ENCODE measurements at regions not wholly inside any gene's neighbourhood (a gene's known extent, or its start where the extent isn't known, plus 50 kb on each side); places are given as distances from the start of the nearest gene placed in this dataset.

DNA sequence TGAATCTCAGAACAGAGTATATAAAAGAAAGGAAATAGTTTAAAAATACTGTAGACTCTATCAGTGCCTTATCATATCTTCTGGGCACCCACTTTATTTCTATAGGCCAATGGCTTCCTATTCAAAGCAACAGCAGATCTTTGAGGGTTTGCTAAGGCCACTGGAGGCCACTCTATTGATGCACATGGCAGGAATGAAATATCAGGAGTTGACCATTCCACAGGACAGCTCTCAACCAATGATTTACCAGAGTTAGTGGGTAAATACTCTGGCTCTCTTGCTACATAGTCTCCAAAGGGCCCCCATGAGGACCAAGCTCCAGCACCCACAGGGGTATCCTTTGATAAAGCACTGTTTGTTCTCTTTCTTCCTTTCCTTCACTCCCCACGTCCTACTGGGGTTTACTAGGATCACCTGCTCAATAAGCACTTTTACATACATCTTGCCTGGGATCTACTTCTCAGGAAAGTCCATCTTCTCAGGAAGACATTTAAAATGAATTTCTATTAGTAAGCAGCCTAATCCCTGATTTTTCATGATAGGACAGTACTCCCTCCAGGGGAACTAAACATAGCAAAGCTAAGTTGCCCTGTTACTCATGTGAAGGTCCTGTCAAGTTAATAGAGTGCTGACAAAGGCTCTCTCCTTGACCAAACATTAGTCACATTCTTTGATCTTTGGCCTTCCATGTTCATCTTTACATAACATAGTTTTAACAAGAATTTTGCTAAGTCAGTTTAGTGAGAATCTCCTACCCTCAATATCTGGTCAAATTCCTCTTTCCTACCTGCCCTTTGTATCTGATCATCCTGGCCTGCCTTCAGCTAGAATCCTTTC is 459.7 kb downstream of the GRXCR1 start:
- no peak for DNase-seq

DNA sequence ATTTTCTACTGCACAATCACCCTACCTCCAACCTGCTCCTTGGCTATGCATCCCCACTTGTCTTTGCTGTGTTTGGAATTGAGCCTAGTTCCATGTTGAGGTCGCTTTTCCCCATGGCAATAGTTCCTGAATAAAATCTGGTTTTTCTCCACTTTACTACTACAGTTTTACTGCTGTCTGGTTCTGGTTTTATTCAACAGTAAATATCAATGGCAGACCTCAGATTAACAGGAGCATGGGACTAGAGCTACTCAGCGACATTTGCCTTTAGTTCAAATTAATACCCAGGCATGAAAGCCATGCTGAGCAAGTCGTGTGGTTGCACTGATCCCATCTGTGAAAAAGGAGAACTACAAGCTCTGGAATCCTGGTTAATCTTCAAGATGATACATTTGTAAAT is 460.3 kb downstream of the GRXCR1 start:
- DNase-seq: no peak

DNA sequence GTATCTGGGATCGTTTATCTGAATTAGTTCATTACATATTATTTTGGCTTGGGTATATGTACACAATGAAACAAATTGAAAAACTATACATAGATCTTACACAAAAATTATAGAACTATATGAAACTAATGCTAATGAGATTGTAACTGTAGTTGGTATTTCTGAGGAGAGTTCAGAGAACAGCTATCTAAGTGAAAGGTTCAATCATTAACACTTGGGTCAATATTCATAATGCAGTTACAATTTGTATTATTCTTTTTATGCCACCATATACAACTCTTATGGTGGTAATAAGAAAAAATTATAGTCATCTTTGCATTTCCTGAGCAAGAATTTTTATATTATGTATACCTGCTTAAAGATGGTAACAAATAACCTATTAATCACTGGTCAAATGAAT is 461.0 kb downstream of the GRXCR1 start:
- no peak for DNase-seq

DNA sequence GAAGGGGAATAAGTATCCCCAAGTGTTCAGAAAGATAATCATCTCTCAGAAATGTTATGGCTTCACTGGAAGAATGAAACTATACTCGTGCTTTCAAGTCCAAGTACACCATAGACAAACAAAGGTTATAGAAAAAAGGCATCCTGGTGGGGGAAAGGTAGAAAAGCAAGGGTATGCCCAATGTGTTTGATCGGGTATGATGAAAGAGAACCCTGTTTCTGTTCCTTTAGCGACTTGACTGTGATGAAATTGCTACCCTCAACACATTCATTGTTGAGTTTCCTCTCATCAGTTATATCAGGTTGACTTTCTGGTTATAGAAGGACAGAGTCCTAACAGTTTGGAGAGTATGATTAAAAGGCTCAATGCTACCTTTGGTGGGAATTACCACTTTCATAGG is 464.3 kb downstream of the GRXCR1 start:
- DNase-seq: no peak

DNA sequence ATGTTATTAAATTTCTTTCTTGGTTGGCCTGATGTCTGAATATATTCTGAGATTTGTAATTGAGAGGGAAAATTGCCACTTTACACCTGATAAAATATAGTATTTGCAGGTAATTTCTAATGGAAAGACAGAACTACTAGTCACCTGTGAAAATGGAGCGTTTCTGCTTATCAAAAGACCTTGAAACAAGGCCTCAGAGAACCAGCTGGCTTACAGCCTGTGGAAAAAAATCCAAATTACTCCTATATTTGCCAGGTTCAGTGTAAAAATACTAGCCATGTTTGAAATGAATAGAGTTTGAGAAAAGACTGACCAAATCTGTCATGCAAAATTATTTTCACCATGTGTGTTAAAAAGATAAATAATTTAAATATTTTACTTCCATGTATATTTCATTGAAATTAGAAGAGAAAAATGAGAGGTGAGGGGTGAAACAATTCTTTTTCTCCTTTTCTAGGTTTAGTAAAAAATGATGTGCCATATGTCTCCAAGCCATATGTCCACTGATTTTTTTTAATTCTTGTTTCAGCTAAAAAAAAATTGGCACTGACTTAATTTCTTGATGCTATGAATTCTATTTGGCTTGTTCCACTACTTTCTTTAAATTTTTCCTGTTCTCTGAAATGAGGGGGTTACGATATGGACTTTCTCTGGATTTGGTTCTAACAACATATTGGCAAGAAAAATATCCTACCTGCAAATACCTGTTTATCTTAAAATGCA is 464.9 kb downstream of the GRXCR1 start:
- no peak for DNase-seq

DNA sequence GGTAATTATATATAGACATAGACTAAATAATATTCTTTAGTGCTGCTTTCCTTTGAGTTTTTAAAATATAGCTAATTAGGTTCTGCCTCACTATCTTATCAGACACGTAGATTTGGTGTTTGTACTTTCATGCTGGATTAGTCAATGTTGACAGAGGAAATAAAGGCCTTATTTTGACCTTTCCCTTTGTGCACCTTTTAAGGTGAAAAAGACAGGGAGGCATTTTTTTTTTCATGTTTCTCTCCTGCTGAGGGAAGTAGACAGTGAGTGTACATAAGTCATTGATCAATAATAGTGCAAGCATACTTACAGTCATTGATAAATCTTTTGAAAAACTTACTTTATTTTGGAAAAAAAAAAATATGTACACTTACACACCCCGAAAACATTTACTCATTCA is 467.8 kb downstream of the GRXCR1 start:
- DNase-seq: no peak

DNA sequence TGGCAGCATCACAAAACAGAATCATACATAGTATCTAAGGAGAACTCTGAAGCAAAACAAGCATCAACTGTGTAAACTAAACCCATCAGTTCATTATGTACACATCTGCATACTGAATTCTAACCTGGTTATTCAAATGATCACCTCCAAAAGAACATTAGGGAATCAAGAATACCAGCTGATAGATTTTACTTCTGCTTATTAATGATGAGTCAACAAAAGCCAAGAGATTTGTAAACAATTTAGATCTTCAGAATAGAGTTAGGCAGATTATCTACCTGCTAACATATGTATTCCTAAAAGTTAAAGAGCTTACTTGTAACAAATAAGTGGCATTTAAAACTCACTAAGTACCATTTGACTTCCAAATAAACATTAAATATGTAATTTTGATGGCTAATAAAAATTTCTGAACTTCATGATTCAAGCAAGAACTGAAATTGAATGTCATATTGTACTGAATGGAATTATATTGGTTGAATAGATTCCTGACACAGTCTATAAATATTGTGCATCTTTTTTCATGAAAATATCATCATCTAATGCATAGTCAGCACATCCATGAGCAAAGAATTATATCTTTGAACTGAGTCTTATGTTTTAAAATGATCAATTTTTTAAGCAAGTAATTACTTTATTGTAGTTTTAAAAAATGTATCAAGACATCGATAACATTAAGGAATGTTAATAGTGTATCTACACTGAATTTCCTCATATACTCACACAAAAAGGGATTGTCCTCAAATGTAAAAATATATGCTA is 470.5 kb downstream of the GRXCR1 start:
- DNase-seq: no peak

DNA sequence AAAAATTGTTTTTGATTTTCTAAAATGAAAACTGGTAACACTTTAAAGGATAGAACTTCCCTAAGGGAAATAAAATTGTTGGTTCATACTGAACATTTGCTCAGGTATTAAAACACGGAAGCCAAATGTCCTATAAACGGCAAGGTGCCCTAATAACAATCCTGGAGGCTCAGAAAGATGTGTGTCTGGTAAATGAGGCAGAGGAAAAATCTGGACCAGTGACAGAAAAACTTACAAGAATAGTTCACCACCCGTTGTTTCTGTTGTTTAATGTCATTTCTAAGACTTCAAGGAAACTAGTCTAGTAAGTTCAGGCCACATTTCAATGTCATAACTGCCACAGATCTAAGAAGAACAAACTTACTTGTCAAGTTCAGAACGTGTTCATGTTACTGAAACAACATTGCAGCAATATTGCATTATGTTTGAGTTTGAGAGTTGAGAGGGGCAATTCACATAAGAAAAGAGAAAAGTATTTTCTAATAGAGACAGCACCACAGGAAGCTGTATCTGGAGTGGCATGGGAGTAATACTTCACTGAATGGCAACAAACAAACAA is 476.6 kb downstream of the GRXCR1 start:
- no peak for DNase-seq

DNA sequence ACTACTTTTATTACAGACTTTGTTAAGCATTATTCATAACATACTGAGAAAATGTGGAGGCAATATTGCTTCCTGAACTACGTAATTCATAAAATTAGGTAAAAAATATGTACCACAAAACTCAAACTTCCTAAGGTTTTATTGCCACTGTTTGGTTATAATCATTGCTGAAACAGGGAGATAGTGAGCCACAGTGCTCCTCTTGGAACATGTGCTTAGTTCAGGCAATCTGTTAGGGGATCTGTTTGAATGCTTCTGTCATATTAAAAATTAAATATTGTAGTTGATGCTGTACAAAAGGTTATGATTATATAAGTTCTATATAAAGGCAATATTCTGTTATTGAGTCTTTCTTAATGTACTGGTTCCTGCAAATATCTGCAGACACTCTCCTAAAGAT is 480.7 kb downstream of the GRXCR1 start:
- DNase-seq: no peak

DNA sequence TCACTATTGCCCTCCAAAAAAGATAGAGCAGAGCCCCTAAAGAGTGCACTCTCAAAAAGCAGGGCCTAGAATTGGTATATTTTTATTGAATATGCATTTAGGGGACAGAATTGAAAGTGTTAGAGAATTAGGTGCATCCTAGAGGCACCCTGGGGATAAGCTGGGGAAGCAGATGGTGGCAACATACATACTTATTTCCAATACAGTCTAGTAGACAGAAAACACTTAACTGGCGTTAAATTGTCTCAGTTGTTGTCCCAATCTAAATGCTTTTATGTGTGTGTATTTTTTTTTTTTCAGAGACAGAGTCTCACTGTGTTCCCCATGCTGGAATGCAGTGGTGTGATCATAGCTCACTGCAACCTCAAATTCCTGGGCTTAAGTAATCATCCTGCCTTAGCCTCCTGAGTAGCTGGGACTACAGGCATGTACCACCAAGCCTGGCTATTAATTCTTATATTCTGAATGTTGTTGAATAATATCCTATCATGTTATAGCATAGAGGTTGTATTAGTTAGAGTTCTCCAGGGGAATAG is 481.8 kb downstream of the GRXCR1 start:
- no peak for DNase-seq

DNA sequence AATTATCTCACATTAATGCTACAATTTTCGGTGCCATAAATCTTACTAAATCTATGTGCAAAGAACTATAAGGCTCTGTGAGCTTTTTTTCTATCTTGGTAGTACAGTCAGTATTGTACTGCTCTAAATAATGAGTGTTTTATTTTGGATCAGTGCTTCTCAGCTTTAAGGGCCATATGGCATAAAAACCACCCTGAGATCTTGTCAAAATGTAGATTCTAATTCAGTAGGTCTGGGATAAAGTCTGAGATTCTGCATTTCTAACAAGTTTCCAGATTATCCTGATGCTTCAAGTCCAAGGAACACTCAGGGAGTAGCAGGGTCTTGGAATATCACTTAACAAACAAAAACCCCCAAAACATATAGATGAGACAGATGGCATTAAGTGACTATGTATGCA is 486.5 kb downstream of the GRXCR1 start:
- no peak for DNase-seq

DNA sequence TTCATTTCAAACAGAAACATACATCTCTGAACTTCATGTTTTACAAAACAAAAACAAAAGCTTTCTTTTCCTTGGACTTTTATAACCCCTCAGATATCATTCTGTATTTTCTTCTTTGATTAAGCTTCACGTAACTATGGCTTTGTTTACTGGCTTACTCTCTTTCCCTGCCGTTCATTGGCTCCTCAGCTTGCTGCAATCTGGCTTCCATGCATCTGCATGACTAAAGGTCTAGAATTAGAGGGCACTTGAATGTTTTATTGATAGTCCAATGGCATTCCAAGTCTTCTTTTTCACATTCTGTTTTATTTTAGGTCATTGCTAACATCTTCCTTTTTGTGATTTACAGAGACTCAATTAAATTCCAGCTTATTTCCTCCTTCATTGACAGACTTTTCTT is 487.6 kb downstream of the GRXCR1 start:
- DNase-seq: no peak

DNA sequence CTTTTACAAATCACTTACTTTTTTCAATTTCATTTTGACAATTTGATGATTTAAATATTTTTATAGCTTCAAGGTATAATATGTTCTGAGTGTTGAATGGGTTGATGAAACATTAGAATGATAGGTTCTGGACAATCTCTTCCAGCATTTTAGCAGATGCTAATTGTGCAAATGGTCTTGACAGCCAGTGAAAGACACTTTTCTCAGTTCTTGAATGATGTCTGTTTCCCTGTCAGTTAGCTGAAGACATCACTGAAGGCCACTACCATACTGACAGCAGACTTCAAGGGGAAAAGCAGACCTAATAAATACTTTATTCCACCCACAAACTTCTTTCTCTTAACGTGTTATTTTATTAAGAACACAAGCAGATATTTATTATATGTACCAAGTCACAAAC is 498.6 kb downstream of the GRXCR1 start:
- DNase-seq: no peak

DNA sequence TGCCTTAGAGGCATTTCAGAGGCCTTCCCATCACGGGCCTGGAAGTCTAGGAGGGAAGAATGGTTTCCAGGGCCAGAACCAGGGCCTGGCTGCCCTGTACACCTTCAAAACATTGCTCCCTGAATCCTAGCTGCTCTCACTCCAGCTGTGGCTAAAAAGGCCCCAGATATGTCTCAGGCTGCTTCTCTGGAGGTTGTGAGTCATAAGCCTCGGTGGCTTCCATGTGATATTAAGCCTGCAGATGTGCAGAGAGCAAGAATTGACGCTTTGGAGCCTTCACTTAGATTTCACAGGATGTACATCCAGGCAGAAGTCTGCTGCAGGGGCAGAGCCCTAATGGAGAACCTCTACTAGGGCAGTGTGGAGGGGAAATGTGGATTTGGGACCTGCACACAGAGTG is 502.5 kb downstream of the GRXCR1 start:
- no peak for DNase-seq

DNA sequence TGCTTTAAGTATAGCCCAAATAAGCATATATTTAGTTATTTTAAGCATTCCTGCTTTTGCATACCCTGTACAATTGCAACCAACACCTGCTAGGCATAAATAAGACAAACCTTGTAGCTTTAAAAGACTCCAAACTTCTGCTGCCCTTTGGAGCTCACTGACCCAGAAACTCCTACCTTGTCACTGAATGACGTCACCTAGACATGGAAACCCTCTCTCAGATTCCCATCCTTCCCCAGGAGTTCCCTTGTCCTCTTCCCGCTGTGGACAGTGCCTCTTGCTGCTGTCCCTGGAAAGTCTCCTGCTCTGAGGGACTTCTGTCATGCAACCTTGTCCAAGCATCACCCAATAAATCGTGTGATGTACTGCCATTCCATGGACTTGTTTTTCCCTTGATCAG is 507.2 kb downstream of the GRXCR1 start:
- no peak for DNase-seq

DNA sequence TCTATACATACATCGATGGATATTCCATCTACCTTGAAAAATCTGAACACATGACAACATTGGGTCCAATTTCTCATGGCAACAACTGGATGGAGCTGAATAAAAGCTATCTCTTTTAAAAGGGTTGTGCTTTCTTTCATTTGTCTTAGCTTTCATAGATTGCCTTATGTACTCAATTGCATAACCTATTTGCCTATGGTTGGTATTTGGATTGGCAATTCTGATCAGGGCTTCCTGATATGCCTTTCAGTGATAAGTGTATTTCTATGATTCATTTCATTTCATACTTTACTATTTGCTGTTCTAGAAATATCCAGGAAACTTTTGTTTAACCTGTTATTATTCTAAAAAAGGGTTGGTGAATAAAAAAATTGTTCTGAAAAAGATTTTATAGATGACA is 509.9 kb downstream of the GRXCR1 start:
- DNase-seq: no peak

DNA sequence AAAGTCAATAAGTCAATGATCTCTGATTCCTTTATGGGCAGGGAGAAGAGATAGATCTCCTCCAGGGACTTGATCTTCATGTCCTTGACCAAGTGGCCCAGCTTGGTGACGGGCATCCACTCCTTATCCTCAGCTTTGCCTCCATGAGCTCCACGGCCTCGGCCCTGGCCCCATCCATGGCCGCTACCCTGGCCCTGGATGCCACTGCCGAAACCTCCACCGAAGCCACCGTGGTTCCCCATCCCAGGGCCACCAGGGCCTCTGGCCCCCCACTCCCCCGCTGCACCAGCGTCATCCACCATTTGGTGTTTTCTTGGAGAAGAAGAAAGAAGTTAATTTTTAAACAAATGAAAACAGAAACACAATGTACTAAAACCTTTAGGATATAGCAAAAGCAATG is 518.1 kb downstream of the GRXCR1 start:
- no peak for DNase-seq

DNA sequence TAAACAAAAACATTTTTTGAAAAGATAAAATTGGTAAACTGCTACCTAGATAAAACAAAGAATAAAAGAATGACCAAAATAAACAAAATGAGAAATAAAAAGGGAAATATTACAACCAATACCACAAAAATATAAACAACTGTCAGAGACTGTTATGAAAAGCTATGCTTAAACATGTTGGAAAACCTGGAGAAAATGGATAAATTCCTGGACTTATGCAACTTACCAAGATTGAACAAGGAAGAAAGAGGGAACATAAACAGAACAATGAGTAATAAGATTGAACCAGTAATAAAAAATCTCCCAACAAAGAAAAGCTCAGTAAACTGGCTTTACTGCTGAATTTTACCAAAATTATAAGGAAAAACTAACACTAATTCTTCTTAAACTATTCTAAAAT is 518.7 kb downstream of the GRXCR1 start:
- no peak for DNase-seq

DNA sequence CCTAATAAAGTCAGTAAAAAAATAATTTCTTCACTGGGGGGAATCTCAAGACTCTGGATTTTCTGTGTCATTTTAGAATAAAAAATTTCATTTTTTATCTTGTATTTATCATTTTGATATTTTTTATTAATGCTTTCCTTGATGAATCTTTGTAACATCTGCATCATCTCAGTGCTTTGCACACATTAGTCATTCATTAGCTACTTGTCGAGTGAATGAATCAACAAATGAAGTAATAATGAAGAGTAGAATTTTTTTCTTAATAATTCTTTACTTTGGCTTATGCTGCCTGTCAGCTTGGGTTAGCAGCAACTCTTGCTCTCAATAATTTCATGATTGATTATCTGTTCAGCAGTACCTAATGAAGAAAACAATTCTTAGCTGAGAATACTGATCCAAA is 530.8 kb downstream of the GRXCR1 start:
- DNase-seq: no peak

DNA sequence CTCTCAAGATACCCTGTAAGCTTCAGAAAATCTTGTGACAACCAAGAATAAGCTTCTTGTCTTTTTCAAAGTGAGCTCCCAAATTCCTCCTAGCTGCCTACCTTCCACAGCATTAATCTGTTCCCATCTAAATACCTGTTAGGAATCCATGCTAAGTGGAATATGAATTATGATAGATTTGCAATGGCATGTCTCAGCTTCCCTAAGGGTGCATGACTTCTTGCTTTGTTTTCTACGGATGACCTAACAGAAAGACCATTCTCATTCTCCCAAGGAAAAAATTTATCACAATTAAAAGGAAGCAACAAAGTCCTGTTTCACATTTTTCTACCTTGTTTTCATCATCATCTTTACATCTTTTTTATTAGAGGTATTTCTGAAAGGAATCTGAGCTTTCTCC is 532.7 kb downstream of the GRXCR1 start:
- DNase-seq: no peak

DNA sequence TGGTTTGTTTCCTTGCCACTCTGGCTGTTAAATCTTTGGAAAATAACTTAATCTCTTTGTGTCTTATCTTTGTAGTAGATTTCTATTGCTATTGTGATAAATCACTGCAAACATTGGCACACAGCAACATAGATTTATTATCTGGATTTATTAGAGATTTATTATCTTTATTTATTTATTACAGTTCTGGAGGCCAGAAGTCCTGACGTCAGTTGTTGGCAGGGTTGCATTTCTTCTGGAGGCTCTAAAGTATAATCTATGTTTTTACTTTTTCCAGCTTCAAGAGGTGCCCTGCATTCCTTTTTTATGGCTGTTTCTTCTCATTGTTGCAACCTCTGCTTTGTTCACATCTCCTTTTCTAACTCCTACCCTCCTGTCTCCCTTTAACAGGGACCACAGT is 542.8 kb downstream of the GRXCR1 start:
- DNase-seq: no peak

DNA sequence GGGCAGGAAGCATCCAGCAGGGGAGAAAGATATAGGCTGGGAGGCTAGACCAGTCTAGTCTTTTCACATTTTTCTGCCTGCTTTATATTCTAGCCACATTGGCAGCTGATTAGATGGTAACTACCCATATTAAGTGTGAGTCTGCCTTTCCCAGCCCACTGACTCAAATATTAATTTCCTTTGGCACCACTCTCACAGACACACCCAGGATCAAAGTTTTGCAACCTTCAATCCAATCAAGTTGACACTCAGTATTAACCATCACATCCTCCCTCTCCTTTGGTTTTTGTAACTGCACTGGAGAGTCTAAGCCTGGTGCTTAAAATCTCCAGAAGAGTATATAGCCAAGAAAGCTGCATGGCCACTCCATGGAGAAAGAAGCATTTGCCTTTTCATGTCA is 560.4 kb downstream of the GRXCR1 start:
- DNase-seq: no peak

DNA sequence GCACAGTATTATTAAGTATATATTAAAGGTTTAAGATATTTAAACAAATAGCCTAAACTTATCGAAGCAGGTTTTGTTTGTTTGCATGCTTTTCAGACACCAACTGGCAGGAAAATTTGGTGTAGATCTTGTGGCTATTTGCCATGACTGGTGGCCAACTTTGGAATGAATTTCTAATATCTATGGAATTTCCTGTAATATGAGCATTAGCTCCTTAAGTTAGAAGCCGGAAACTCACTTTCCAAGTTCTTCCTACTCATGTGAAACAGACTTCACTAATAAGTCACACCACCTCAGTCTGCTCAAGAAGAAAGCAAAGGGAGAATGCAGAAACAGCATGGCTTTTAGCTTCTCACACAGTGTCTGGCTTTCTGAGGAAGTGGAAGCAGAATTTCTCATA is 563.9 kb downstream of the GRXCR1 start:
- peak; percentile 47 for DNase-seq

Data from dermis blood vessel endothelial cell (primary cell).